GM18502 (cell line): ENCODE measurements at regions not wholly inside any gene's neighbourhood (a gene's known extent, or its start where the extent isn't known, plus 50 kb on each side); places are given as distances from the start of the nearest gene placed in this dataset.

Source experiments
- ATAC-seq: cut with Tn5 transposase; IDR thresholded peaks from one replicate; pipeline ENCODE4 v1.9.1; 2021; ENCODE audit warnings: mild to moderate bottlenecking; ENCODE audit not compliant: unreplicated experiment, poor library complexity

GRCh38 chr14:83534995-83535394 lies 1994.9 kb upstream of the FLRT2 start:
- no peak for ATAC-seq

DNA sequence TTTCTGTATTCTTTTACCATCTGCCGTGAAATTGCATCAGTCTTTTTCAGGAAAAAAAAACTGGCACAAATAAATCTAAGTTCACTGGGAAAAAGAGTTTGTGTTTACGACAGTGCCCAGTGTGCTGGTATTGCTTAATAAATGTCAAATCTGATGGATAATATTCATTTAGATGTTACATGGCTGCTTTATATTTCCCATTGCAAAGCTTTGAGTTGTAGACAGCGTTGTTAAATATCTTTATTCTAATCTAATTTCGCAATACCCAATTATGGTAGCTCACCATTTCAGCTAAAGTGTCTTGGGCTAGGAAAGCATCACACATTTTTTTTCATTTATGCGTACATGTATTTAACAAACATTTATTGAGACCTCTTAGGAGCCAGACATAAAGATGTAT lies 1994.5 kb upstream of the FLRT2 start:
- no peak for ATAC-seq

- ATAC-seq, result no peak
These were observed 1988.8 kb upstream of the FLRT2 start for GRCh38 chr14:83541147-83541546.

- ATAC-seq, result no peak
These were observed 1981.7 kb upstream of the FLRT2 start for GRCh38 chr14:83548061-83548839.

GRCh38 chr14:83556065-83556464 lies 1973.9 kb upstream of the FLRT2 start:
- ATAC-seq, result no peak

DNA sequence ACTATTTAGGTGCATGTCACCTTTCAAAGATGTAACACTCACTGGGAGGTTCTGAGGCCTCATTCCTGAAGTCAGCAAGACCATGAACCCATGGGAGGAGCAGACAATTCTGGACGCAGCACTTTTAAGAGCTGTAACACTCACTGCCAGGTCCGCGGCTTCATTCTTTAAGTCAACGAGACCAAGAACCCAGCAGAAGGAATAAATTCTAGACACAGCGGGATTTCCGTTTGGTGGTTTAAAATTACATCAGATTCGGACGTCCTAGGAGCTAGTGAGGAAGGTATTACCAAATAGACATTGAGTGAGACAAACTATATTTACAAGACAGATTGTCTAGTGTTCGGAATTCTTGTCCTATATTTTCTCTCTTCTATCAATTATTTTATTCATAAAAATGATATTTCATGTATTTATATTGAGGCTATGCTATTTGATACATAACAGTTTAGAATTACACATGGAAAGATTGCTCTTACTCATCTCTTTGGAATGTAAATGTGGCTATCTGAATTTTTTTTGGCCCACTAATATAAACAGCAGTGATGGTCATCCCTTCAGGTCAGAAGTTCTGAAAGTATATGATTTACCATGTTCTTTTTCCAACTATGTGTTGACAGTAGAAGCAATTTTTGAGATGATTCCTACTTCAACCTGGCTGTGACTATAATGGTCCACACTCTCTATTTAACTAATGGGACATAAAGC lies 1973.0 kb upstream of the FLRT2 start:
- ATAC-seq, result no peak

GRCh38 chr14:83558946-83559345 lies 1971.0 kb upstream of the FLRT2 start:
- ATAC-seq, result no peak

- ATAC-seq, result no peak
These were observed 1970.2 kb upstream of the FLRT2 start for GRCh38 chr14:83559721-83560120.

- no peak for ATAC-seq
These were observed 1968.7 kb upstream of the FLRT2 start for GRCh38 chr14:83561261-83561660.

DNA sequence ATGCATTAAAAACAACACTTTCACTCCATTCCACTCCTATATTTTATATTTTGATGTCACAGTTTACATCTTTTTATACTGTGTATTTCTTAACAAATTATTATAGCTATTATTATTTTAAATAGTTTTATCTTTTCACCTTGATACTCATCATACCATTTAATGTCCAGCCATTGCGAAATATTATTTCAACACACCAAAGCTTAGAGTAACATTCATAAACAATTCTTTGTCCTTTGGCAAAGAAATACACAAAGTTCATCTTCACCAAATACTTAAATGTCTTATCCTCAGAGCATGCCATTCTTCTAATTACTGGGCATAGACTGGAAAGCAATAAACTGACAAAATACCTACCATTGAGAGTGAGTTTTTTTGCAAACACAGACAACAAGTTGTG lies 1963.4 kb upstream of the FLRT2 start:
- ATAC-seq, result no peak

DNA sequence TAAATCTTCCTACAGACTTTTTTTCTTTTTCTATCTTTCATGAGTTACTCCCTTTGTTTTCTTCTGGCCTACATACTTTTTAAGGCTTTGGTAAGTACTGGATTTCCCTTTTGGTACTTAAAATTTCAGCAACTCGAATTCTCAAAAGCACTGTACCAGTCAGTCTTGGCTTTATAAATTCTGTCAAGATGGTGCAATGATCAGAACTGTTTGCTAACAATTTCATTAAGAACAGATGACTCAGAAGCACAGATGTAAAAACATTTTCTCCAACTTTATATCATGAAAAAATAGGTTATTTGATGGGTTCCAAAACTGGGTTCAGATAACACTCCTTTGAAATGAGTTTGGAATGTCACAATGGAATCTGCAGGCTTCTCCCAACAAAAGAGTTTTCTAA lies 1961.8 kb upstream of the FLRT2 start:
- ATAC-seq, result no peak

DNA sequence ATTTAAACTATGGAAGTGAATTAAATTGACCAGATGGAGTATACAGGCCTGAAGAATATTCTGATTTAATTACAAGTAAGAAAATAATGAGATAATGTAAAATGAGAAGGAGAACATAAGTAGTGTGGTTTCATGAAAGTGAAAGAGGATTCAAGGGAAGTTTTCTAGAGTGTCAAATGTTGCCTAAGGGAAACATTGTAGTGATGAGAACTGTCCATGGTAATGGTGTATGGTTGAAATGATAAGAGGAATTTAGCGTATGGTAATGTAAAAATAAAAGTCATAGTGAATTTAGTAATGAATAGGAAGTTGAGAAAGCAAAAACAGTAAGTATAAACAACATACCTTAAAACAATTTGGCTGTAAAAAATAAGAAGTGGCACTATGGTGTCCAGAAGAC lies 1954.6 kb upstream of the FLRT2 start:
- no peak for ATAC-seq

- no peak for ATAC-seq
These were observed 1946.7 kb upstream of the FLRT2 start for GRCh38 chr14:83583201-83583600.

DNA sequence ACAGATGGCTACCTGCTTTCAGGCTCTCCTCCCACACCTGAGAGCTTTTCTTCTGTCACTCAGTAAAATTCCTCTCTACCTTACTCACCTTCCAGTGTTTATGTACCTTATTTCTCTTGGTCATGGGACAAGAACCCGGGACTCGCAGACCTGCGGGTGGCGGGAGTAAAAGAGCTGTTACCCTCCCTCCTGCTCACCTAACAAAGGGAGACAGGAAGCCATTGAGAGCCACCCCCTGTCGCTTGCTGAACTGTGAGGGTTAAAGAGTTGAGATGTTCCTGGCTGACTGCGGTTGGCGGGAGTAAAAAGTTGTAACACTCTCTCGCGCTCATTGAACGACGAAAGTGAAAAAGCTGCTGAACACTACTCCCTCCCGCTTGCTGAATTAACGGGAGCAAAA lies 1935.1 kb upstream of the FLRT2 start:
- ATAC-seq, result no peak

DNA sequence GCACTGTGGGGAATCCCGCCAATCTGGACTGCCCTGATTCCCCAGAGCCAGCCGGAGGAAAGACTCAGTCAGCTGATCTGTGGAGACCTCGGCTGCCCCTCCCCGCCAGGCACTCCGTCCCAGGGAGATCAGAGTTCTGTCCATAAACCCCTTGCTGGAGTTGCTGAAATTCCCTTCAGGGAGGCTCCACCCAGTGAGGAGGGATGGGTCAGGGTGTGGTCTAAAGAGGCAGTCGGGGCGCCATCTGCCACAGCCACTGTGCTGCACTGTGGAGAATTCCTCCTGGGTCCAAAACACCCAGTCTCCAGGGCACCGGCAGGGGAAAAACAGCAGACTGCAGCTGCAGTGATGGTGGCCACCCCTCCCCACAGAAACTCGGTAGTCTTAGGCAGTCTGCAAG lies 1922.3 kb upstream of the FLRT2 start:
- ATAC-seq, result no peak

GRCh38 chr14:83611491-83611890 lies 1918.5 kb upstream of the FLRT2 start:
- ATAC-seq, result no peak

- ATAC-seq, result no peak
These were observed 1918.0 kb upstream of the FLRT2 start for GRCh38 chr14:83611906-83612390.

DNA sequence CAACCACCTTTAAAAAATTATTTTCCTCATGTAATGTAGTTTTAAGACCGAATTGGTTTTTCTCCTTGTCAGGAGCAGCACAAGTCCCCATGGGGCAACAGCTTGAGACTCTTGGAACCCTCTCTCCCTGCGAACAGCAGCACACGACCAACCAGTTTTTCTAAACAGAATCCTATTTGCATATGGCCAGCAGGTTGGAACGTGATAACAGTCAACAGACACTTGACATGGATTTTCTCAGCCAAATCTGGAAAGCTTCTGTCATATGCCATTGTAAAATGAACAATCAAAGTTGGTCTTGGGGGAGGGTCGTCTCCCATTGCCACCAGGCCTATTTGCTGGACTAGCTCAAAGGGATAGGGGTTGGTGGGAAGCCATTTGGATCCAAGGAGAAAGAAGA lies 1915.0 kb upstream of the FLRT2 start:
- ATAC-seq, result no peak

GRCh38 chr14:83624541-83624940 lies 1905.4 kb upstream of the FLRT2 start:
- ATAC-seq, result no peak

GRCh38 chr14:83632375-83632774 lies 1897.6 kb upstream of the FLRT2 start:
- ATAC-seq, result no peak

GRCh38 chr14:83638748-83639504 lies 1891.0 kb upstream of the FLRT2 start:
- no peak for ATAC-seq
